A549 (cell line): ENCODE measurements at regions not wholly inside any gene's neighbourhood (a gene's known extent, or its start where the extent isn't known, plus 50 kb on each side); places are given as distances from the start of the nearest gene placed in this dataset.

ENCODE experiments used
- ATAC-seq, 2 experiments: fragments of 200-7000 bp in 1 of 2; fragments of >200 bp in 1 of 2; cut with Nextera tagmentation in 1 of 2; cut with Tn5 transposase in 1 of 2; 3 replicates each; pipeline versions ENCODE4 v1.8.0 to v1.9.1; 2018 to 2020; ENCODE audit warnings: mild to moderate bottlenecking in 1 of 2, moderate library complexity in 1 of 2
- CTCF ChIA-PET: fragments of 300-600 bp; sonication (Branson Sonifier 250); formaldehyde crosslinking; extraction: SDS; loops from one replicate; lab custom pipeline; 2021; ENCODE audit warnings: antibody characterized with exemption, inconsistent platforms; lab: Yijun Ruan, JAX
- POLR2A ChIA-PET: fragments of 350-600 bp; formaldehyde crosslinking; extraction: SDS; loops from one replicate; lab custom pipeline; 2021; ENCODE audit warnings: antibody characterized with exemption, inconsistent platforms; lab: Yijun Ruan, JAX
- DNase-seq, 2 experiments: peaks; one replicate each; pipeline versions ENCODE4 v3.0.0 to v3.0.0-alpha.2; 2011 to 2016; ENCODE audit warnings: low read depth in 1 of 2, low spot score in 1 of 2
- FAIRE-seq: peaks from 2 replicates; lab custom pipeline; 2011; peaks lifted over from hg19 to GRCh38; lab: Jason Lieb, UNC
- H3K27ac ChIP-seq, 2 experiments: fragments of >200 bp; sonication (Bioruptor Twin); formaldehyde crosslinking; 3 replicates each; pipeline ENCODE4 v1.5.1; 2016 to 2017
- H3K4me1 ChIP-seq: fragments of >200 bp; sonication (Bioruptor Twin); formaldehyde crosslinking; 3 replicates; pipeline ENCODE4 v1.6.1; 2016
- H3K4me2 ChIP-seq: fragments of >200 bp; sonication (Bioruptor Twin); formaldehyde crosslinking; 3 replicates; pipeline ENCODE4 v1.6.1; 2016
- H3K4me3 ChIP-seq: fragments of >200 bp; sonication (Bioruptor Twin); formaldehyde crosslinking; 3 replicates; pipeline ENCODE4 v1.5.1; 2016
- H3K9me3 ChIP-seq: fragments of >200 bp; sonication (Bioruptor Twin); formaldehyde crosslinking; 3 replicates; pipeline ENCODE4 v1.6.1; 2016
- CBX8 ChIP-seq: fragments of 200-600 bp; sonication (generic); IDR thresholded peaks from 2 replicates; pipeline ENCODE4 v1.6.1; 2016
- CEBPB ChIP-seq, 2 experiments: fragments of >200 bp in 1 of 2; sonication (Bioruptor Twin) in 1 of 2; formaldehyde crosslinking in 1 of 2; IDR thresholded peaks; 2 replicates each; pipeline ENCODE4 v1.6.1; 2012 to 2016
- CTCF ChIP-seq: fragments of >200 bp; sonication (Bioruptor Twin); formaldehyde crosslinking; IDR thresholded peaks from 3 replicates; pipeline ENCODE4 v1.5.1; 2016
- E2F6 ChIP-seq: IDR thresholded peaks from 2 replicates; pipeline ENCODE4 v1.6.1; 2012; ENCODE audit warnings: low read depth, borderline replicate concordance
- ELK1 ChIP-seq: fragments of 150-350 bp; IDR thresholded peaks from 2 replicates; pipeline ENCODE4 v1.6.1; 2014; ENCODE audit warnings: low read depth, mild to moderate bottlenecking, low read length
- EP300 ChIP-seq, 2 experiments: fragments of >200 bp; sonication (Bioruptor Twin); formaldehyde crosslinking; IDR thresholded peaks; 2 replicates in 1 of 2; 3 replicates in 1 of 2; pipeline ENCODE4 v1.6.1; 2016 to 2017
- FOSB ChIP-seq: fragments of 250-450 bp; sonication (Bioruptor Pico); IDR thresholded peaks from 2 replicates; pipeline ENCODE4 v1.5.0; 2020; ENCODE audit warnings: mild to moderate bottlenecking, moderate library complexity
- FOXS1 ChIP-seq: fragments of 250-450 bp; sonication (Bioruptor Pico); IDR thresholded peaks from 2 replicates; pipeline ENCODE4 v1.5.0; 2020; ENCODE audit warnings: mild to moderate bottlenecking, moderate library complexity
- GATA3 ChIP-seq: IDR thresholded peaks from 2 replicates; pipeline ENCODE4 v1.6.1; 2012; ENCODE audit warnings: borderline replicate concordance
- HOXB5 ChIP-seq: fragments of 250-450 bp; sonication (Bioruptor Pico); IDR thresholded peaks from 2 replicates; pipeline ENCODE4 v1.5.0; 2020; ENCODE audit warnings: mild to moderate bottlenecking, moderate library complexity
- JUNB ChIP-seq: fragments of >200 bp; sonication (Bioruptor Twin); formaldehyde crosslinking; IDR thresholded peaks from 2 replicates; pipeline ENCODE4 v1.6.1; 2016
- KDM1A ChIP-seq: fragments of 200-600 bp; sonication (generic); IDR thresholded peaks from 2 replicates; pipeline ENCODE4 v1.6.1; 2016; ENCODE audit warnings: low read depth, mild to moderate bottlenecking
- KDM5A ChIP-seq: fragments of 200-600 bp; sonication (generic); IDR thresholded peaks from 2 replicates; pipeline ENCODE4 v1.6.1; 2016; ENCODE audit warnings: antibody characterized with exemption, mild to moderate bottlenecking
- MAZ ChIP-seq: fragments of 150-350 bp; IDR thresholded peaks from 2 replicates; pipeline ENCODE4 v1.6.1; 2014; ENCODE audit warnings: antibody characterized with exemption, low read depth, low read length, borderline replicate concordance
- NPAS2 ChIP-seq: fragments of 250-450 bp; sonication (Bioruptor Pico); IDR thresholded peaks from 2 replicates; pipeline ENCODE4 v1.8.0; 2022; ENCODE audit warnings: mild to moderate bottlenecking, moderate library complexity, borderline replicate concordance
- NR3C1 ChIP-seq: fragments of >200 bp; sonication (Bioruptor Twin); formaldehyde crosslinking; IDR thresholded peaks from 3 replicates; pipeline ENCODE4 v1.6.1; 2017
- PBX3 ChIP-seq: IDR thresholded peaks from 2 replicates; pipeline ENCODE4 v1.6.1; 2012
- RAD21 ChIP-seq, 2 experiments: fragments of >200 bp in 1 of 2; sonication (Bioruptor Twin) in 1 of 2; formaldehyde crosslinking in 1 of 2; IDR thresholded peaks in 1 of 2; conservative IDR thresholded peaks in 1 of 2; 2 replicates in 1 of 2; 3 replicates in 1 of 2; pipeline ENCODE4 v1.6.1; 2012 to 2018; ENCODE audit warnings: inconsistent platforms in 1 of 2
- REST ChIP-seq: fragments of 200-600 bp; sonication (generic); IDR thresholded peaks from 2 replicates; pipeline ENCODE4 v1.6.1; 2016; ENCODE audit warnings: antibody characterized with exemption, mild to moderate bottlenecking, moderate library complexity
- SMC3 ChIP-seq: fragments of >200 bp; sonication (Bioruptor Twin); formaldehyde crosslinking; IDR thresholded peaks from 3 replicates; pipeline ENCODE4 v1.6.1; 2018; ENCODE audit warnings: inconsistent platforms
- ZFP36 ChIP-seq: fragments of 450-650 bp; IDR thresholded peaks from 2 replicates; pipeline ENCODE4 v1.6.1; 2014; ENCODE audit warnings: borderline replicate concordance; ENCODE audit not compliant: partially characterized antibody
- ZSCAN20 ChIP-seq: fragments of 250-450 bp; sonication (Bioruptor Pico); IDR thresholded peaks from 2 replicates; pipeline ENCODE4 v1.8.0; 2022; ENCODE audit warnings: mild to moderate bottlenecking, moderate library complexity
- WGBS: methylation state at CpG from one replicate; pipeline ENCODE4 v1.1.6; 2017; ENCODE audit errors: missing lambda C conversion rate; 5-methylcytosine and 5-hydroxymethylcytosine counted together

- CTCF ChIA-PET: interaction anchor here (0.7 to 1.7 kb wide), 7 partner anchors 13 to 1385 kb away, joined by 3 to 10 read pairs (median 4); partner anchors contain the start of gene CCDC85A
- ATAC-seq: no peak
Observed at GRCh38 chr2:57515366-57515765, 531.2 kb upstream of the VRK2 start.

GRCh38 chr2:57516698-57517340, 529.8 kb upstream of the VRK2 start:
- no peak overlapping the region for H3K27ac ChIP-seq
- no peaks in the 10 kb centered on the region for H3K4me1 ChIP-seq
- H3K4me3 ChIP-seq: no peak overlapping the region
- FAIRE-seq (peak; percentile 68), DNase-seq (peak; percentile 28 to 57), ATAC-seq (peak; percentile 76 to 78; a peak in 4 of 6 replicates)
- H3K9me3 ChIP-seq: no peaks in the 10 kb centered on the region
- TF ChIP-seq JUNB: no peak
- no peak for TF ChIP-seq MAZ
- TF ChIP-seq CEBPB (IDR thresholded peaks at IDR 0.05): peak; percentile 53 to 75
- peak; percentile 83 to 90 for TF ChIP-seq RAD21 (conservative IDR thresholded peaks at IDR 0.05 in 1 of 2, IDR thresholded peaks at IDR 0.05 in 1 of 2)
- peak; percentile 85 for TF ChIP-seq CTCF
- TF ChIP-seq FOSB (CRISPR knock-in tag): no peak
- TF ChIP-seq SMC3: peak; percentile 65
- POLR2A ChIA-PET: no interaction called here
- CTCF ChIA-PET: interaction anchor here (0.7 to 3.4 kb wide), 5 partner anchors 17 to 1386 kb away, joined by 3 to 20 read pairs (median 6); partner anchors contain the start of gene CCDC85A
- WGBS: 2% methylated on average over 7 of the region's 7 CpGs
- H3K4me2 ChIP-seq: peak overlapping the region; percentile 8; the same call in 1 of the 3 replicates

More at GRCh38 chr2:57515366-57515765, 531.2 kb upstream of the VRK2 start:
- H3K4me1 ChIP-seq: no peaks in the 10 kb centered on the region
- 20% methylated on average over 3 of the region's 3 CpGs for WGBS
- FAIRE-seq (no peak), DNase-seq (no peak)
- no peak overlapping the region for H3K27ac ChIP-seq
- H3K4me3 ChIP-seq: no peak overlapping the region
- H3K9me3 ChIP-seq: no peaks in the 10 kb centered on the region
- H3K4me2 ChIP-seq: no peak overlapping the region
- TF ChIP-seq EP300 (IDR thresholded peaks at IDR 0.05) (no peak), FOXS1 (no peak), SMC3 (no peak), GATA3 (no peak)
- POLR2A ChIA-PET: no interaction called here

- ChIA-PET CTCF (no interaction called here), POLR2A (no interaction called here)
Observed at GRCh38 chr2:57523304-57523703, 523.3 kb upstream of the VRK2 start.

More at GRCh38 chr2:57523304-57523703, 523.3 kb upstream of the VRK2 start:
- TF ChIP-seq E2F6 (no peak), NPAS2 (CRISPR knock-in tag) (no peak), ELK1 (no peak), PBX3 (no peak), MAZ (no peak), SMC3 (no peak), KDM5A (no peak), HOXB5 (CRISPR knock-in tag) (no peak), REST (no peak), NR3C1 (no peak), ZSCAN20 (CRISPR knock-in tag) (no peak), KDM1A (no peak), ZFP36 (no peak), CBX8 (no peak), GATA3 (no peak)
- DNase-seq: no peak
- H3K4me1 ChIP-seq: no peaks in the 10 kb centered on the region
- no peak overlapping the region for H3K4me2 ChIP-seq
- H3K9me3 ChIP-seq: no peaks in the 10 kb centered on the region
- 0% methylated on average over 1 of the region's 1 CpG for WGBS
- H3K4me3 ChIP-seq: no peak overlapping the region
- H3K27ac ChIP-seq: no peak overlapping the region
- no peak for FAIRE-seq
- no peak for ATAC-seq
